Thoracic aorta (tissue), 2 donors: ENCODE measurements at regions not wholly inside any gene's neighbourhood (a gene's known extent, or its start where the extent isn't known, plus 50 kb on each side); places are given as distances from the start of the nearest gene placed in this dataset.

Experiments used
- ATAC-seq: fragments of 150-250 bp; one replicate; pipeline ENCODE4 v1.8.0; 2017; ENCODE audit warnings: low read depth; ENCODE audit not compliant: insufficient number of reproducible peaks, low FRiP score
- DNase-seq: peaks from one replicate; pipeline ENCODE4 v3.0.0-alpha.2; 2020; ENCODE audit warnings: low spot score
- H3K27ac ChIP-seq, 2 donors: fragments of 200-600 bp; sonication (generic); 1 replicate in 1 of 2; 2 replicates in 1 of 2; pipeline ENCODE4 v1.5.1; 2016; ENCODE audit warnings: mild to moderate bottlenecking in 2 of 2, moderate library complexity in 2 of 2
- H3K27me3 ChIP-seq: fragments of 200-600 bp; sonication (generic); replicated peaks from 2 replicates; pipeline ENCODE4 v1.6.0; 2016; ENCODE audit warnings: mild to moderate bottlenecking; ENCODE audit not compliant: insufficient read depth
- H3K36me3 ChIP-seq: fragments of 200-600 bp; sonication (generic); one replicate; pipeline ENCODE4 v1.5.1; 2016
- H3K4me1 ChIP-seq, 2 donors: fragments of 200-600 bp; sonication (generic); 1 replicate in 1 of 2; 2 replicates in 1 of 2; pipeline versions ENCODE4 v1.5.1 to v1.6.0; 2016; ENCODE audit warnings: low read depth in 2 of 2, mild to moderate bottlenecking in 1 of 2; ENCODE audit not compliant: control insufficient read depth in 1 of 2
- H3K4me3 ChIP-seq: fragments of 200-600 bp; sonication (generic); 2 replicates; pipeline ENCODE4 v1.5.1; 2016; ENCODE audit warnings: mild to moderate bottlenecking
- H3K9me3 ChIP-seq: fragments of 200-600 bp; sonication (generic); 2 replicates; pipeline ENCODE4 v1.5.1; 2016
- TF ChIP-seq, protein P1 (sequence below): fragments of 200-600 bp; sonication (generic); IDR thresholded peaks from one replicate; pipeline ENCODE4 v1.5.1; 2019; ENCODE audit warnings: antibody characterized with exemption

DNA sequence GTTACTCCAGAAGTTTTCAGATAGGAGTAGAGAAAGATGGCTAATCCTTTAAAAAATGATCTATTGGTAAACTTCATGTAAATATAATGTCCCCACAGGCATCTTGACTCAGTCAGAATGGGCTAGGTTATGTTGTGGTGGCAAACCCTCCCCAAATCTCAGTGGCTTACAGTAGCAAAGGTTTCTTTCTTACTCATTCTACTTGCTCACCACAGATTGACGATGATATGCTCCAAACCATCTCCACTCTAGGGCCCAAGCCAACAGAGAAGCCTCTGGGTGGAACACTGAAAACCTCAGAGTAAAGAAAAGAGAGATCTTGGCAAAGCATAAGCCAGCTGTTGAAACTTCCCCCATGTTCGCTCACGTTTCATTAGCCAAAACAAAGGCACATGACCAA is 146.4 kb downstream of the EMP1 start:
- no peaks in the 10 kb centered on the region for H3K4me1 ChIP-seq
- ATAC-seq (no peak), DNase-seq (no peak)
- H3K27me3 ChIP-seq: no peaks in the 10 kb centered on the region
- H3K4me3 ChIP-seq: no peak overlapping the region
- TF ChIP-seq, protein P1, sequence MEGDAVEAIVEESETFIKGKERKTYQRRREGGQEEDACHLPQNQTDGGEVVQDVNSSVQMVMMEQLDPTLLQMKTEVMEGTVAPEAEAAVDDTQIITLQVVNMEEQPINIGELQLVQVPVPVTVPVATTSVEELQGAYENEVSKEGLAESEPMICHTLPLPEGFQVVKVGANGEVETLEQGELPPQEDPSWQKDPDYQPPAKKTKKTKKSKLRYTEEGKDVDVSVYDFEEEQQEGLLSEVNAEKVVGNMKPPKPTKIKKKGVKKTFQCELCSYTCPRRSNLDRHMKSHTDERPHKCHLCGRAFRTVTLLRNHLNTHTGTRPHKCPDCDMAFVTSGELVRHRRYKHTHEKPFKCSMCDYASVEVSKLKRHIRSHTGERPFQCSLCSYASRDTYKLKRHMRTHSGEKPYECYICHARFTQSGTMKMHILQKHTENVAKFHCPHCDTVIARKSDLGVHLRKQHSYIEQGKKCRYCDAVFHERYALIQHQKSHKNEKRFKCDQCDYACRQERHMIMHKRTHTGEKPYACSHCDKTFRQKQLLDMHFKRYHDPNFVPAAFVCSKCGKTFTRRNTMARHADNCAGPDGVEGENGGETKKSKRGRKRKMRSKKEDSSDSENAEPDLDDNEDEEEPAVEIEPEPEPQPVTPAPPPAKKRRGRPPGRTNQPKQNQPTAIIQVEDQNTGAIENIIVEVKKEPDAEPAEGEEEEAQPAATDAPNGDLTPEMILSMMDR: no peak
- H3K27ac ChIP-seq: no peak overlapping the region
- H3K36me3 ChIP-seq: no peaks in the 10 kb centered on the region
- no peaks in the 10 kb centered on the region for H3K9me3 ChIP-seq

DNA sequence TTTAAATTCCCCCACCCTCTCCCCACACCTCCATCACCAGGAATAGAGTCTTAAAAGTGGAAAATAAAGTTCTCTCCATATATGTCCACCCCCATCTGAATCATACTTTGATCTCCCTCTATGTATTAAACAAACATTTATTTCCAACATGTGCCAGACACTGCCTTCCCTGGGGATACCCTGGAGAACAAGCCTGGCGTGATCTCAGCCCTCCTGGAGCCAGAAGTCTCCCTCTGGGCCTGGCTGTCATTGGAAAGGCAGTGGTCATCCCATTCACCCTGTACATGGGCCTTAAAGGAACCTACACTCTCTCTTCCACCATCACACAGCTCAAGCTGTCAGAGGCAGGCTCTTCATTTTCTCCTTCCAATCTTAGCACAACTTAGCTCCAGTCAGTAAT is 143.6 kb downstream of the EMP1 start:
- TF ChIP-seq, protein P1: no peak
- DNase-seq (no peak), ATAC-seq (no peak)
- no peaks in the 10 kb centered on the region for H3K36me3 ChIP-seq
- H3K27me3 ChIP-seq: no peaks in the 10 kb centered on the region
- H3K4me1 ChIP-seq: no peaks in the 10 kb centered on the region
- no peak overlapping the region for H3K27ac ChIP-seq
- no peak overlapping the region for H3K4me3 ChIP-seq
- H3K9me3 ChIP-seq: no peaks in the 10 kb centered on the region

DNA sequence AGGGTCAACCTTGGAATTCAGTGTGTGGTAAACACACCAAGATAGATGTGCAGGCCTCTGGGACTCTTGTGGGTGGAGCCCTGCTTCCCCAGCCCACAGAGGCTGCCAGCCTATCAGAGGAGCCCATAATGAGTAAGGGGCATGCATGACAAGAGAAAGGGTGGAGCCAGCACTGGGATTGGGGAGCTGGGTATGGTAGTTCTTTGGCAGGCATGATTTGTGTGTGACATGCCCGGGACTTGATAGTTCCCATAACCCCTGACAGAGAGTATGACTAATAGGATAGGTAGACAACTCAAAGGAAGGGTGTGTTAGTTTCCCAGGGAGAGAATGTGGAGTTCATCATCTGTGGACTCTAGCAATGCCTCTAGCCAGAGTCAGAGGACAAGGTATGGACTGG is 143.0 kb downstream of the EMP1 start:
- Histone ChIP-seq H3K27me3 (no peaks in the 10 kb centered on the region), H3K9me3 (no peaks in the 10 kb centered on the region), H3K27ac (no peak overlapping the region), H3K4me1 (no peaks in the 10 kb centered on the region), H3K36me3 (no peaks in the 10 kb centered on the region), H3K4me3 (no peak overlapping the region)
- TF ChIP-seq, protein P1: no peak
- ATAC-seq (no peak), DNase-seq (no peak)

DNA sequence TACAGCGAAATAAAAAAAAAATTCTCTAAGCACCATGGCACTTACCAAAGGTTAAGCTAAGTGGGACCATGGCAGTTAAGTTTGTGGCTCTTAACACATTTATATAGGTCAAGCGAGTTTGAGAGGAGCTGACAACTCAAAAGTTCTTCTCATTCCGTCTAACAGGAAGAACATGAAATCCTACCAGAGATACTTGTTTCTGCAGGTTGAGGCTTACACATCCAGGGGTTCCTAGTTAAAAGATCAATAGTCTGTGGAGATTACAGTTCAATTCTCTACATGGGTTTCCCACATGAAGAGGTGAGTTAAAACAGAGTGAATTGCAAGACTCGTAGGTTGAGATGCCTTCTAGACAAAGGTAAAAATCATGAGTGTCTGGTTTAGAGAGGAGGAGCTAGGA is 142.6 kb downstream of the EMP1 start:
- no peak for ATAC-seq
- Histone ChIP-seq H3K27me3 (no peaks in the 10 kb centered on the region), H3K36me3 (no peaks in the 10 kb centered on the region), H3K27ac (no peak overlapping the region), H3K9me3 (no peaks in the 10 kb centered on the region), H3K4me1 (no peaks in the 10 kb centered on the region), H3K4me3 (no peak overlapping the region)
- DNase-seq: no peak
- TF ChIP-seq, protein P1: no peak

DNA sequence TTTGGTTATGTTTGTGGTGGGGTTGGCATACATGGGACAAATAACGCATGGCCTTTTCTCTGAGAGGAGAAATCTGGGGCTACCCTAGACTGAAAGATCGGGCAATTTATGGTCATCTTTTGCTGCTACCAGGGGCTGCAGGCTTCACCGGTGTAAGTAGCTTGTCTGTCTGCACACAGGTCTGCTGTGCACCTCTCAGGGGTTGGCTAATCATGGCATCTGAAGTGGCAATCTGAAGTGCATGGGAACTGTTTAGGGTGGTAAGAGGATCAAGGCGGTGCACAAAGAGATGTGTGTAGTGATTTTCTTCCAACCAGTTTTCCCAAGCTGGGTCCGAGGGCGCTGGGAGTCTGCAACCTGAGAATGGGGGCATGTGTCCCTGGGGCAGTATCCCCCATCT is 141.3 kb downstream of the EMP1 start:
- no peak for DNase-seq
- H3K27me3 ChIP-seq: no peaks in the 10 kb centered on the region
- no peak overlapping the region for H3K27ac ChIP-seq
- H3K9me3 ChIP-seq: no peaks in the 10 kb centered on the region
- H3K4me3 ChIP-seq: no peak overlapping the region
- no peaks in the 10 kb centered on the region for H3K36me3 ChIP-seq
- TF ChIP-seq, protein P1: no peak
- ATAC-seq: no peak
- H3K4me1 ChIP-seq: no peaks in the 10 kb centered on the region
